Mesodermal cell (in vitro differentiated cells): ENCODE measurements at regions not wholly inside any gene's neighbourhood (a gene's known extent, or its start where the extent isn't known, plus 50 kb on each side); places are given as distances from the start of the nearest gene placed in this dataset.

Experiments
- H3K27ac ChIP-seq: 2 replicates; pipeline ENCODE4 v1.7.0; 2013; ENCODE audit warnings: mild to moderate bottlenecking, low read depth, low read length, moderate library complexity; ENCODE audit not compliant: severe bottlenecking
- H3K36me3 ChIP-seq: 2 replicates; pipeline ENCODE4 v1.7.1; 2013; ENCODE audit warnings: mild to moderate bottlenecking, low read length, moderate library complexity; ENCODE audit not compliant: control insufficient read depth, insufficient read depth
- H3K4me1 ChIP-seq: one replicate; pipeline ENCODE4 v1.7.1; 2013; ENCODE audit warnings: mild to moderate bottlenecking, low read length; ENCODE audit not compliant: insufficient read depth, control insufficient read depth, poor library complexity, severe bottlenecking
- H3K4me3 ChIP-seq: 2 replicates; pipeline ENCODE4 v1.7.0; 2013; ENCODE audit warnings: low read length, control low read depth, mild to moderate bottlenecking; ENCODE audit not compliant: insufficient read depth, poor library complexity, severe bottlenecking; ENCODE audit errors: extremely low read depth
- H3K9me3 ChIP-seq: 2 replicates; pipeline ENCODE4 v1.7.1; 2013; ENCODE audit warnings: mild to moderate bottlenecking, low read length, moderate library complexity; ENCODE audit not compliant: control insufficient read depth
- WGBS, 2 experiments: methylation state at CpG; one replicate each; pipeline ENCODE4 v1.1.5; 2013; ENCODE audit warnings: missing lambda C conversion rate in 2 of 2; ENCODE audit not compliant: insufficient coverage in 2 of 2; 5-methylcytosine and 5-hydroxymethylcytosine counted together

DNA sequence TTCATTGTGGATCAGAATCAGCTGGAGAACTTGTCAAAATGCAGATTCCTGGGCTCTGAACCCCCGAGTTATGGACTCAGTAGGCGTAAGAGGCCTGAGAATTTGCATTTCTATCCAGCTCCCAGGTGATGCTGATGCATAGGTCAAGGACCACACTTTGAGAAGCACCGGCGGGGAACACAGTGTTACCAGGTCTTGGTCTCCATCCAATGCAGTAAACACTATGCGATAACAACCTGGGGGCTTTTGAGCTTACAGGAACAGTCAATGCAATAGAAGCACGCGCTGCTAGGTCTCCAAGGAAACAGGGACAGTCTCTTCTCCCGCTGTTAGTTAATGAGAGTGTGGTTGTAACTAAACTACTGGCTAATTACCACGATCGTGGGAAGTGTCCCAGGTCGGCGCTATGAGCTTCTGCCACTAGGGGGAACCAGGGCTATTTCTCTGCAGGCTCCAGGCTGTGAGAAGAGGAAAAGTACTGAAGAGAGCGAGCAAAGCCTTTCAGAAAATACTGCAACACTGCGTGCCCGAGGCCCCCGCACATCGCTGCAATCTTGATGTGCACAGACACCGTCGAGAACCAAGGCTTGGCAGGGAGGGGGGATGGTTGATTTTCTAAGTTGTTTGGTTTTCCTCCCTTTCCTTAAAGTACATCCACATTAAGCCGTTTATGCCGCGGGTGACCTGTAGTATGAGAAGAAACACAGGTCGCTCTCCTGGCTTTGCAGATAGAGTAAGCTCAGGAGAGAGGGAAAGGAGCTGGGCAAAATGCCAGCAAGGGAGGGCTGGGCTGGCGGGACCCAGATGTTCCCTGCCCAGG lies 52.0 kb upstream of the KCNA1 start:
- no peak overlapping the region for H3K27ac ChIP-seq
- H3K9me3 ChIP-seq: no peaks in the 10 kb centered on the region
- 14 to 24% methylated on average over 16 to 17 of the region's 24 CpGs for WGBS, 2 experiments
- no peak overlapping the region for H3K4me3 ChIP-seq
- H3K4me1 ChIP-seq: peaks cover 3% of the 10 kb centered on the region
- no peaks in the 10 kb centered on the region for H3K36me3 ChIP-seq

- H3K4me3 ChIP-seq: no peak overlapping the region
- no peak overlapping the region for H3K27ac ChIP-seq
- WGBS, 2 experiments: 12 to 16% methylated on average over 8 to 9 of the region's 9 CpGs
- no peaks in the 10 kb centered on the region for H3K9me3 ChIP-seq
- H3K4me1 ChIP-seq: peaks cover under 1% of the 10 kb centered on the region
- no peaks in the 10 kb centered on the region for H3K36me3 ChIP-seq
Measured at GRCh38 chr12:4858386-4858785, 51.3 kb upstream of the KCNA1 start.

DNA sequence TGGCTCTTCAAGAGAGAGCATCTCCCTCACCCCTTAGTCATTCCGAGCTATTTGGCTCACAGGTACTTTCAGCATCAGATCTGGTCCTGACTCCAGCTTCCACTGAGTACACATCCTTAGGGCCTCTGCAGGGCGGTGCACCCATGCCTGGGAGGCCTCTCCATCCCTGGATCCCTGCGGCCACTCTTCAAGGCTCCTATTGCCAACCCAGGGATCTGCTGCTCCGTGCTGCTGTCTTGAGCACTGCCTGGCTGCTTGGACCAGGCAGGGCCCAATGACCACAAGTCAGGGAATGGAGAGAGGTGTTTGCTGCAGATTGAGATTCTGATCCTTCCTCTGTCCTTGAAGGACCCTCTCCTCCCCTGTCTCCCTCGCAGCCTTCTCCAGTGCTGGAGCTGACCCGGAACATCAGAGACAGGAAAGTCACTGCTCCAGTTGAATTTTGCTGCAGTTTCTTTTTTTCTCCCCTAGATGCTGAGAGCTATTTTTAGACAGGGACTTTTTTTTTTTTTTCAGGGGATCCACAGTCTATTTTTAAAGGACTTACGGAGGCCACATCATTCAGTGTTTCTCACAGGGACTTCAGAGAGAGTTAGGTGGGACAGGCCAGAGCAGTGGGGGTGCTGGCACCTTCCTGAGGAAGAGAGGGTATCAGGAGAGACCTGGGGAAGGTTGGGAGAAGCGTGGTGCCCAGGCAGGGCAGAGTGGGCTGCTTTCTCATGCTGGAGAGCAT lies 50.1 kb upstream of the KCNA1 start:
- H3K4me1 ChIP-seq: no peaks in the 10 kb centered on the region
- H3K36me3 ChIP-seq: no peaks in the 10 kb centered on the region
- H3K9me3 ChIP-seq: no peaks in the 10 kb centered on the region
- 87 to 94% methylated on average over 3 to 7 of the region's 8 CpGs for WGBS, 2 experiments
- H3K4me3 ChIP-seq: no peak overlapping the region
- H3K27ac ChIP-seq: no peak overlapping the region
